ENCODE measurements at regions not wholly inside any gene's neighbourhood (a gene's known extent, or its start where the extent isn't known, plus 50 kb on each side); places are given as distances from the start of the nearest gene placed in this dataset.

DNA sequence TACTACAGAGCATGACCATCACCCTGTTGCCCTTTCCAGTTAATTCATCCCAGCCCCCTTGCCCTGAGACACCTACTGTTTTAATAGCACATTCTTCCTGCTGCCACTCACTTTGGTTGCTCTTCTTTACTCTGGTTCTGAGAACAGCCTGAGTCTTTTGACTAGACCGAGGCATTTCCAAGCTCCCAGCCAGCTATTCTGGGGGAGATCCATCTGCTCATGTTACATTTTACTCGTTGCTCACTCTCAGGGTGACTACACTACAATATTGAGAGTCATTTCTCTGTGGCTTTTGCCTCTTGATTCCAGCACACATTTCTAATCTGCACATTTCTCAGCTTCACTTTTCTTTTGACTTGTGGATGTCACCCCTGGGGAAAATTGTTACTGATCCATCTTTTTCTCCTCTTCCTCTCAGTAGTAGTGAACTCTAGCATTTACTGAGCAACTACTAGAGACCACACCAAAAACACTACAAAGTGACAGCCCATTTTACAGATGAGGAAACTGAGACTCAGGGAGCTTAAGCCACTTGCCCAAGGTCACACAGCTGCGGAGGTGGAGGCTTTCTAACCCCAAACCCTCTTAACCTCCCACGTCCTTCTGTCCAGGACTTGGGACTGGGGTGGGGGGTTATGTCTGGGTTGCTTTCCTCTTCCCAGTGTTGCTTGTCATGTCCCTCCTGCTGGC is 117.8 kb downstream of the C11orf91 start:
- TF ChIP-seq, protein P1, sequence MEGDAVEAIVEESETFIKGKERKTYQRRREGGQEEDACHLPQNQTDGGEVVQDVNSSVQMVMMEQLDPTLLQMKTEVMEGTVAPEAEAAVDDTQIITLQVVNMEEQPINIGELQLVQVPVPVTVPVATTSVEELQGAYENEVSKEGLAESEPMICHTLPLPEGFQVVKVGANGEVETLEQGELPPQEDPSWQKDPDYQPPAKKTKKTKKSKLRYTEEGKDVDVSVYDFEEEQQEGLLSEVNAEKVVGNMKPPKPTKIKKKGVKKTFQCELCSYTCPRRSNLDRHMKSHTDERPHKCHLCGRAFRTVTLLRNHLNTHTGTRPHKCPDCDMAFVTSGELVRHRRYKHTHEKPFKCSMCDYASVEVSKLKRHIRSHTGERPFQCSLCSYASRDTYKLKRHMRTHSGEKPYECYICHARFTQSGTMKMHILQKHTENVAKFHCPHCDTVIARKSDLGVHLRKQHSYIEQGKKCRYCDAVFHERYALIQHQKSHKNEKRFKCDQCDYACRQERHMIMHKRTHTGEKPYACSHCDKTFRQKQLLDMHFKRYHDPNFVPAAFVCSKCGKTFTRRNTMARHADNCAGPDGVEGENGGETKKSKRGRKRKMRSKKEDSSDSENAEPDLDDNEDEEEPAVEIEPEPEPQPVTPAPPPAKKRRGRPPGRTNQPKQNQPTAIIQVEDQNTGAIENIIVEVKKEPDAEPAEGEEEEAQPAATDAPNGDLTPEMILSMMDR (conservative IDR thresholded peaks at IDR 0.05 in 1 of 2, IDR thresholded peaks at IDR 0.05 in 1 of 2; ENCODE audit: extremely low read depth in 1 of 2, insufficient read depth in 1 of 2, low read depth in 1 of 2, low read length in 2 of 2), result no peak
- no peak for TF ChIP-seq EZH2 (IDR thresholded peaks at IDR 0.05; ENCODE audit: borderline replicate concordance, low read length)

Measured in mammary epithelial cell (primary cell).